HepG2 (cell line): ENCODE measurements at regions not wholly inside any gene's neighbourhood (a gene's known extent, or its start where the extent isn't known, plus 50 kb on each side); places are given as distances from the start of the nearest gene placed in this dataset.

Experiments
- ATF5 ChIP-seq: sonication (generic); formaldehyde crosslinking; IDR thresholded peaks from 2 replicates; pipeline ENCODE4 v1.4.0; 2020; ENCODE audit warnings: mild to moderate bottlenecking, low read depth, missing genetic modification reagents
- CTCF ChIP-seq: sonication (generic); formaldehyde crosslinking; IDR thresholded peaks from 2 replicates; pipeline ENCODE4 v1.5.0; 2020; ENCODE audit warnings: mild to moderate bottlenecking, missing genetic modification reagents, moderate library complexity
- ELF4 ChIP-seq: sonication (generic); formaldehyde crosslinking; IDR thresholded peaks from 2 replicates; pipeline ENCODE4 v1.5.0; 2020; ENCODE audit warnings: missing genetic modification reagents, mild to moderate bottlenecking, moderate library complexity, borderline replicate concordance
- POLR2A ChIP-seq, 2 experiments: IDR thresholded peaks; 2 replicates each; pipeline ENCODE4 v1.6.1; 2011; ENCODE audit warnings: low read depth in 2 of 2, low read length in 2 of 2, mild to moderate bottlenecking in 1 of 2, moderate library complexity in 1 of 2; ENCODE audit not compliant: insufficient read depth in 1 of 2
- SP2 ChIP-seq: sonication (generic); formaldehyde crosslinking; IDR thresholded peaks from 2 replicates; pipeline ENCODE4 v1.5.1; 2020; ENCODE audit warnings: mild to moderate bottlenecking, missing genetic modification reagents
- ZBTB43 ChIP-seq: sonication (generic); formaldehyde crosslinking; conservative IDR thresholded peaks from 2 replicates; pipeline ENCODE4 v1.4.0; 2020; ENCODE audit warnings: missing genetic modification reagents
- ZNF563 ChIP-seq: sonication (generic); formaldehyde crosslinking; IDR thresholded peaks from 2 replicates; pipeline ENCODE4 v1.8.0; 2022; ENCODE audit warnings: mild to moderate bottlenecking, moderate library complexity, missing genetic modification reagents
- ZNF598 ChIP-seq: sonication (generic); formaldehyde crosslinking; IDR thresholded peaks from 2 replicates; pipeline ENCODE4 v1.5.1; 2020; ENCODE audit warnings: mild to moderate bottlenecking, missing genetic modification reagents, borderline replicate concordance
- ZSCAN20 ChIP-seq: sonication (generic); formaldehyde crosslinking; IDR thresholded peaks from 2 replicates; pipeline ENCODE4 v1.4.0; 2020; ENCODE audit warnings: missing genetic modification reagents, mild to moderate bottlenecking, borderline replicate concordance
- TF ChIP-seq, protein P1 (sequence below): sonication (generic); formaldehyde crosslinking; IDR thresholded peaks from 2 replicates; pipeline ENCODE4 v1.8.1; 2022; ENCODE audit warnings: low read depth, mild to moderate bottlenecking, missing genetic modification reagents

GRCh38 chr17:36840796-36841195, 96.5 kb upstream of the LHX1 start:
- TF ChIP-seq ZNF598 (CRISPR knock-in tag): no peak
- TF ChIP-seq, protein P1, sequence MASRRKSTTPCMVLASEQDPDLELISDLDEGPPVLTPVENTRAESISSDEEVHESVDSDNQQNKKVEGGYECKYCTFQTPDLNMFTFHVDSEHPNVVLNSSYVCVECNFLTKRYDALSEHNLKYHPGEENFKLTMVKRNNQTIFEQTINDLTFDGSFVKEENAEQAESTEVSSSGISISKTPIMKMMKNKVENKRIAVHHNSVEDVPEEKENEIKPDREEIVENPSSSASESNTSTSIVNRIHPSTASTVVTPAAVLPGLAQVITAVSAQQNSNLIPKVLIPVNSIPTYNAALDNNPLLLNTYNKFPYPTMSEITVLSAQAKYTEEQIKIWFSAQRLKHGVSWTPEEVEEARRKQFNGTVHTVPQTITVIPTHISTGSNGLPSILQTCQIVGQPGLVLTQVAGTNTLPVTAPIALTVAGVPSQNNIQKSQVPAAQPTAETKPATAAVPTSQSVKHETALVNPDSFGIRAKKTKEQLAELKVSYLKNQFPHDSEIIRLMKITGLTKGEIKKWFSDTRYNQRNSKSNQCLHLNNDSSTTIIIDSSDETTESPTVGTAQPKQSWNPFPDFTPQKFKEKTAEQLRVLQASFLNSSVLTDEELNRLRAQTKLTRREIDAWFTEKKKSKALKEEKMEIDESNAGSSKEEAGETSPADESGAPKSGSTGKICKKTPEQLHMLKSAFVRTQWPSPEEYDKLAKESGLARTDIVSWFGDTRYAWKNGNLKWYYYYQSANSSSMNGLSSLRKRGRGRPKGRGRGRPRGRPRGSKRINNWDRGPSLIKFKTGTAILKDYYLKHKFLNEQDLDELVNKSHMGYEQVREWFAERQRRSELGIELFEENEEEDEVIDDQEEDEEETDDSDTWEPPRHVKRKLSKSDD (CRISPR knock-in tag): no peak
- TF ChIP-seq ATF5 (CRISPR knock-in tag): no peak
- no peak for TF ChIP-seq ZNF563 (CRISPR knock-in tag)
- no peak for TF ChIP-seq ZBTB43 (CRISPR knock-in tag)
- TF ChIP-seq ZSCAN20: no peak
- no peak for TF ChIP-seq POLR2A (IDR thresholded peaks at IDR 0.05; ENCODE audit: insufficient read depth in 1 of 2, low read depth in 2 of 2, low read length in 2 of 2)
- no peak for TF ChIP-seq SP2
- TF ChIP-seq ELF4: no peak
- TF ChIP-seq CTCF (CRISPR knock-in tag): no peak
